HEK293T (cell line): ENCODE measurements at regions not wholly inside any gene's neighbourhood (a gene's known extent, or its start where the extent isn't known, plus 50 kb on each side); places are given as distances from the start of the nearest gene placed in this dataset.

Experiments
- BHLHE40 ChIP-seq: fragments of 450-650 bp; IDR thresholded peaks from 2 replicates; pipeline ENCODE4 v1.6.1; 2016; ENCODE audit warnings: mild to moderate bottlenecking, moderate library complexity, borderline replicate concordance
- FOXA1 ChIP-seq: fragments of 450-650 bp; IDR thresholded peaks from 2 replicates; pipeline ENCODE4 v1.6.1; 2016; ENCODE audit warnings: mild to moderate bottlenecking
- FOXM1 ChIP-seq: fragments of 450-650 bp; IDR thresholded peaks from 2 replicates; pipeline ENCODE4 v1.6.1; 2017; ENCODE audit warnings: mild to moderate bottlenecking, borderline replicate concordance
- HDGF ChIP-seq: fragments of 450-650 bp; IDR thresholded peaks from 2 replicates; pipeline ENCODE4 v1.6.1; 2017; ENCODE audit warnings: antibody characterized with exemption, borderline replicate concordance
- L3MBTL2 ChIP-seq: fragments of 450-650 bp; conservative IDR thresholded peaks from 2 replicates; pipeline ENCODE4 v1.6.1; 2016; ENCODE audit warnings: mild to moderate bottlenecking
- LEF1 ChIP-seq: fragments of 450-650 bp; IDR thresholded peaks from 2 replicates; pipeline ENCODE4 v1.6.1; 2017; ENCODE audit warnings: mild to moderate bottlenecking, borderline replicate concordance
- SP1 ChIP-seq: fragments of 450-650 bp; IDR thresholded peaks from 2 replicates; pipeline ENCODE4 v1.6.1; 2017
- SUZ12 ChIP-seq: fragments of 450-650 bp; IDR thresholded peaks from 2 replicates; pipeline ENCODE4 v1.6.1; 2016; ENCODE audit warnings: mild to moderate bottlenecking
- TARDBP ChIP-seq: fragments of 450-650 bp; IDR thresholded peaks from 2 replicates; pipeline ENCODE4 v1.6.1; 2016

DNA sequence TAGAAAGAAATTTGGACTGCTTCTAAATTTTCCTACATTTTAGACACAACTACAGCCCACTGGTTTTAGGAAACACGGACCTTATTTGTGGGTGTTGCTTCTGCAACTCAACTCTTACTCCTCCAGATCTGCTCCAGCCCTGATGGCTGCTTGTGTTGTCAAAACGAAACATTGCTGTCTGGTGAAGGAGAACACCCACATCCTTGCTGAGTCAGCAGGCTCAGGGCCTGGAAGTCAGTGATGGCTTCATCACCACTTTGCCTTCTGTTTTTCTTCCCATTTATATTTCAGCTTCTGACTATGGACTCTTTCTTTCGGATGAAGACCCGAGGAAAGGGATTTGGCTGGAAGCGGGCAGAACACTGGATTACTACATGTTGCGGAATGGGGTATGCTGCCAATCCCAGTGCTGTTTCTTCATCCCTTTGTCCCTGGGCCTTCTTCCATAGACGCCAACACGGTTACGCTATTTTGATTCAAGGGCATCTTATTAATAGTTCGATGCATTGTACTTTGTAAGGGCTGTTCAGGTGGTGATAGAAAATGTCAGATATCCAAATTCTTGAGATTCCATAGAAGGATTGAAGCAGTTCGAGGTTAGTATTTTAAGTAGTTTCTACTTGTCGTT, 392.6 kb upstream of the TPM1 start:
- TF ChIP-seq FOXA1 (no peak), SP1 (no peak), L3MBTL2 (no peak), TARDBP (no peak), HDGF (no peak), SUZ12 (no peak), BHLHE40 (no peak), FOXM1 (no peak), LEF1 (no peak)
